Chondrocyte (in vitro differentiated cells): ENCODE measurements at regions not wholly inside any gene's neighbourhood (a gene's known extent, or its start where the extent isn't known, plus 50 kb on each side); places are given as distances from the start of the nearest gene placed in this dataset.

Source experiments
- DNase-seq: peaks from one replicate; pipeline ENCODE4 v3.0.0; 2021; ENCODE audit warnings: mixed read lengths, low spot score
- H3K27ac Mint-ChIP-seq: one replicate; pipeline ENCODE4 v1.8.0; 2021; ENCODE audit warnings: mild to moderate bottlenecking, moderate library complexity, mixed read lengths; ENCODE audit not compliant: unreplicated experiment
- H3K27me3 Mint-ChIP-seq: 2 replicates; pipeline ENCODE4 v1.8.0; 2021; ENCODE audit warnings: low read depth, mixed read lengths
- H3K36me3 Mint-ChIP-seq: 2 replicates; pipeline ENCODE4 v1.8.0; 2021; ENCODE audit warnings: low read depth, mixed read lengths
- H3K4me1 Mint-ChIP-seq: 2 replicates; pipeline ENCODE4 v1.8.0; 2021; ENCODE audit warnings: low read depth, mild to moderate bottlenecking, mixed read lengths
- H3K4me3 Mint-ChIP-seq: one replicate; pipeline ENCODE4 v1.8.0; 2021; ENCODE audit warnings: mild to moderate bottlenecking, moderate library complexity, mixed read lengths; ENCODE audit not compliant: unreplicated experiment
- H3K9me3 Mint-ChIP-seq: 2 replicates; pipeline ENCODE4 v1.8.0; 2021; ENCODE audit warnings: low read depth, mixed read lengths
- CTCF ChIP-seq: fragments of 200-600 bp; sonication (generic); IDR thresholded peaks from 2 replicates; pipeline ENCODE4 v1.5.0; 2021; ENCODE audit warnings: antibody characterized with exemption, mild to moderate bottlenecking, moderate library complexity

- no peaks in the 10 kb centered on the region for H3K36me3 Mint-ChIP-seq
- no peak for TF ChIP-seq CTCF
- no peak overlapping the region for H3K27ac Mint-ChIP-seq
Measured at GRCh38 chr11:80417681-80418080, 976.9 kb upstream of the TENM4 start.

GRCh38 chr11:80415580-80415979 lies 974.8 kb upstream of the TENM4 start:
- no peaks in the 10 kb centered on the region for H3K4me1 Mint-ChIP-seq
- no peak for DNase-seq
- no peak overlapping the region for H3K27ac Mint-ChIP-seq
- no peak for TF ChIP-seq CTCF
- H3K27me3 Mint-ChIP-seq = peaks cover 3% of the 10 kb centered on the region
- peaks cover 10% of the 10 kb centered on the region for H3K9me3 Mint-ChIP-seq
- H3K4me3 Mint-ChIP-seq = no peak overlapping the region
- H3K36me3 Mint-ChIP-seq = no peaks in the 10 kb centered on the region

More at GRCh38 chr11:80417681-80418080, 976.9 kb upstream of the TENM4 start:
- Mint-ChIP-seq H3K27me3 (peaks cover 3% of the 10 kb centered on the region), H3K4me3 (no peak overlapping the region), H3K4me1 (no peaks in the 10 kb centered on the region), H3K9me3 (no peaks in the 10 kb centered on the region)
- no peak for DNase-seq

GRCh38 chr11:80414181-80415165 lies 973.6 kb upstream of the TENM4 start:
- no peak overlapping the region for H3K4me3 Mint-ChIP-seq
- DNase-seq = no peak
- H3K4me1 Mint-ChIP-seq = no peaks in the 10 kb centered on the region
- no peaks in the 10 kb centered on the region for H3K36me3 Mint-ChIP-seq
- TF ChIP-seq CTCF = no peak
- H3K9me3 Mint-ChIP-seq = peaks cover 13% of the 10 kb centered on the region
- H3K27ac Mint-ChIP-seq = no peak overlapping the region
- peaks cover 3% of the 10 kb centered on the region for H3K27me3 Mint-ChIP-seq

- Mint-ChIP-seq H3K36me3 (no peaks in the 10 kb centered on the region), H3K9me3 (peaks cover 15% of the 10 kb centered on the region), H3K27ac (no peak overlapping the region), H3K27me3 (peaks cover 3% of the 10 kb centered on the region), H3K4me3 (no peak overlapping the region), H3K4me1 (no peaks in the 10 kb centered on the region)
- DNase-seq = no peak
- no peak for TF ChIP-seq CTCF
Measured at GRCh38 chr11:80412604-80413003, 971.8 kb upstream of the TENM4 start.

- no peak for TF ChIP-seq CTCF
- Mint-ChIP-seq H3K27me3 (peaks cover 9% of the 10 kb centered on the region), H3K27ac (no peak overlapping the region), H3K4me3 (no peak overlapping the region), H3K4me1 (no peaks in the 10 kb centered on the region), H3K9me3 (no peaks in the 10 kb centered on the region), H3K36me3 (no peaks in the 10 kb centered on the region)
- no peak for DNase-seq
Measured at GRCh38 chr11:80393210-80393609, 952.4 kb upstream of the TENM4 start.
